ENCODE measurements at regions not wholly inside any gene's neighbourhood (a gene's known extent, or its start where the extent isn't known, plus 50 kb on each side); places are given as distances from the start of the nearest gene placed in this dataset.

DNA sequence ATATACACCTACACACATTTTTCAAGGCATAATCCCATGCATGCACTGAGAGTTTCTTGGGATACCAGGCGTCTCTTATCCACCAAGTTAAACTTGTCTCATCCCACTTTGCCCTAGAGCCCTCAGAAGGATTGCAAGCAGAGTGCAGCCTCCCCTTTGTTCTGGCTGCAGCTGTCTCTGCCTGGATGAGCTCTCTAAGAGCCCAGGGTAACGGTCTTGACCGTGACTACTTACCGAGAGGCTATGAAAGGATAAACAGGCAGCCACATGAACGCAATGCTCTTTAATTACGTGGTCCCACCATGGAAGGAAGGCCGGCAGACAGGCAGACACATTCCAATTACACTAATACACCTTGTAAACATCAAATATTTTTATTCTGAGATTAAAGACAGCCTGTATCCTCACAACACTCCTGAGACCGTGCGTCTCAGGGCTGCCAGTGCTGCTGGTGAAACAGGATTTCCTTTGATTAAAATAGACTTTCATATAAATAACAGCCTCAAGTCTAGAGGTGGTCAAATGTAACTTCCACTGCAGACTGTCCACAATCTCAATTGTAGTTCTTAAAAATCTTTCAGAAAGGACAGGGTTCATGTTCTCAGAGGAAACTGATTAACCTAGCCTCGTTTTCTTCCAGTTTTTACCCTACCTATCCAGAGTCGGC lies 210.0 kb upstream of the PRDM1 start:
- Histone ChIP-seq H3K36me3 (ENCODE audit: control insufficient read depth in 2 of 2, extremely low read depth in 1 of 2, insufficient read depth in 2 of 2, low read length in 2 of 2) (no peaks in the 10 kb centered on the region), H3K79me2 (ENCODE audit: control insufficient read depth, insufficient read depth, low read length) (no peaks in the 10 kb centered on the region), H3K9me1 (replicated peaks; ENCODE audit: control insufficient read depth, extremely low read depth, insufficient read depth, low read length) (no peaks in the 10 kb centered on the region), H3K9ac (replicated peaks; ENCODE audit: extremely low read depth, insufficient read depth, low read length) (no peak overlapping the region), H3K27me3 (ENCODE audit: control insufficient read depth in 2 of 2, insufficient read depth in 2 of 2, low read length in 2 of 2) (no peaks in the 10 kb centered on the region), H3K9me3 (replicated peaks; ENCODE audit: control insufficient read depth, insufficient read depth, low read length) (no peaks in the 10 kb centered on the region), H3K27ac (ENCODE audit: insufficient read depth, low read depth, low read length) (no peak overlapping the region), H3K4me1 (ENCODE audit: control insufficient read depth, extremely low read depth, insufficient read depth, low read length) (no peaks in the 10 kb centered on the region), H2AFZ (ENCODE audit: low read depth, low read length) (no peak overlapping the region), H3K4me3 (replicated peaks in 1 of 3; ENCODE audit: insufficient read depth in 1 of 3, low read depth in 1 of 3, low read length in 3 of 3) (no peak overlapping the region), H4K20me1 (replicated peaks; ENCODE audit: control insufficient read depth, extremely low read depth, insufficient read depth, low read length) (no peaks in the 10 kb centered on the region), H3K4me2 (ENCODE audit: insufficient read depth, low read length) (no peak overlapping the region)
- FAIRE-seq (no peak), DNase-seq (ENCODE audit: low read depth, low spot score) (no peak)
- dilution Hi-C loops (cut with MboI; ENCODE audit: extremely low pct_ligation_motif_present, low sequenced_read_pairs) = no loop called here
- ChIA-PET CTCF (no interaction called here), POLR2A (no interaction called here)
- no peak for TF ChIP-seq GATA2 (IDR thresholded peaks at IDR 0.05; ENCODE audit: insufficient read depth, insufficient read length, low read depth, low read length)
- no peak for TF ChIP-seq POLR2AphosphoS5 (IDR thresholded peaks at IDR 0.05; ENCODE audit: insufficient read depth, low read depth, low read length)
- no peak for TF ChIP-seq EZH2 (IDR thresholded peaks at IDR 0.05; ENCODE audit: borderline replicate concordance, low read depth, low read length, severe bottlenecking)
- no TSS peak for BruUV-seq (replicated peaks)
- intact Hi-C loops (cut with micrococcal nuclease) = loop anchor here (5.0 kb wide), 1 partner anchor 226 kb away; no protein-coding TSS in a partner anchor

DNA sequence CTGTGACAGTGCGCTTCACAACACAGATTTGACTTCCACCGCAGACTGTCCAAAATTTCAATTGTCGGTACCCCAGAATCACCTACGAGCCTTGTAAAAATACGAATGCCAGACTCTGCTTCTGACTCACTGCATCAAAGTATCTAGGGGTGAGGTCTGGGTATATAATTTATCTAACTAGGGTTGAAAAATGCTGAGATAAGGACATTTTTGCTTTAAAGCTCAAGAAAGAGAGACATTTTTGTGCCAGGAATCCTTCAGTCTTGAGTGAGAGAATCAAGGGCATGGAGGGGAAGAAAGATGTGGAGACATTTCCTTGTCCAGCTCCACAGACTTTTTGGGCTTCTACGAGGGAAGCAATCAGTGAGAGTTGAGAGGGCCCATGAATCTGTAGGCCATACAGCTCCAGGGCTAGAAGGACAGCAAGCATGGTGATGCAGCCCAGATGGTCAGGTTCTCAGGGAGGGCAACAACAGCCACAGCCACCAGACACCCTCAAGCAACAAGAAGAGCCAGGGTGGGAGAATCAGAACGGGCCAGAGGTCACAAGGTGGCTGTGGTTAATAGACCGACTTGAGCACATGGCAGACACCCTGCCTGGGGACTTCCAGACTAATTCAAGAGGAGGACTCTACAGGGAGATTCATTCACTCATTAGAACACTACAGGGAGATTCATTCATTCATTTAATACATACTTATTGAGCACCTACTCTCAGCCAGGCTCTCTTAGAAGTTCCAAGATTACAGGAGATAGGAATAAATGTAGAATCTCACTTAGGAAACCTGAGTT lies 211.1 kb upstream of the PRDM1 start:
- no peaks in the 10 kb centered on the region for H3K4me1 ChIP-seq (ENCODE audit: control insufficient read depth, extremely low read depth, insufficient read depth, low read length)
- no TSS peak for BruUV-seq (replicated peaks)

More for the DNA sequence above, 211.1 kb upstream of the PRDM1 start:
- Histone ChIP-seq H3K36me3 (ENCODE audit: control insufficient read depth in 2 of 2, extremely low read depth in 1 of 2, insufficient read depth in 2 of 2, low read length in 2 of 2) (no peaks in the 10 kb centered on the region), H3K4me2 (ENCODE audit: insufficient read depth, low read length) (no peak overlapping the region), H2AFZ (ENCODE audit: low read depth, low read length) (no peak overlapping the region), H3K9ac (replicated peaks; ENCODE audit: extremely low read depth, insufficient read depth, low read length) (no peak overlapping the region), H3K27me3 (ENCODE audit: control insufficient read depth in 2 of 2, insufficient read depth in 2 of 2, low read length in 2 of 2) (no peaks in the 10 kb centered on the region), H3K9me3 (replicated peaks; ENCODE audit: control insufficient read depth, insufficient read depth, low read length) (no peaks in the 10 kb centered on the region), H3K4me3 (replicated peaks in 1 of 3; ENCODE audit: insufficient read depth in 1 of 3, low read depth in 1 of 3, low read length in 3 of 3) (no peak overlapping the region), H3K9me1 (replicated peaks; ENCODE audit: control insufficient read depth, extremely low read depth, insufficient read depth, low read length) (no peaks in the 10 kb centered on the region), H4K20me1 (replicated peaks; ENCODE audit: control insufficient read depth, extremely low read depth, insufficient read depth, low read length) (no peaks in the 10 kb centered on the region), H3K79me2 (ENCODE audit: control insufficient read depth, insufficient read depth, low read length) (no peaks in the 10 kb centered on the region), H3K27ac (ENCODE audit: insufficient read depth, low read depth, low read length) (no peak overlapping the region)
- DNase-seq (ENCODE audit: low read depth, low spot score) = no peak
- no peak for FAIRE-seq
- TF ChIP-seq POLR2AphosphoS5 (IDR thresholded peaks at IDR 0.05; ENCODE audit: insufficient read depth, low read depth, low read length) = no peak
- TF ChIP-seq POLR2A (IDR thresholded peaks at IDR 0.05; ENCODE audit: low read depth, low read length) = no peak
- no peak for TF ChIP-seq GATA2 (IDR thresholded peaks at IDR 0.05; ENCODE audit: insufficient read depth, insufficient read length, low read depth, low read length)
- no peak for TF ChIP-seq CTCF (IDR thresholded peaks at IDR 0.05; ENCODE audit: extremely low read depth in 1 of 2, insufficient read depth in 1 of 2, low read depth in 1 of 2, low read length in 2 of 2)
- TF ChIP-seq JUN (IDR thresholded peaks at IDR 0.05; ENCODE audit: borderline replicate concordance, insufficient read depth, insufficient read length, low read depth) = no peak
- no peak for TF ChIP-seq FOS (IDR thresholded peaks at IDR 0.05; ENCODE audit: borderline replicate concordance, insufficient read depth, low read length)
- TF ChIP-seq MYC (IDR thresholded peaks at IDR 0.05; ENCODE audit: low read depth, low read length) = no peak
- no peak for TF ChIP-seq EZH2 (IDR thresholded peaks at IDR 0.05; ENCODE audit: borderline replicate concordance, low read depth, low read length, severe bottlenecking)
- TF ChIP-seq, protein P1, sequence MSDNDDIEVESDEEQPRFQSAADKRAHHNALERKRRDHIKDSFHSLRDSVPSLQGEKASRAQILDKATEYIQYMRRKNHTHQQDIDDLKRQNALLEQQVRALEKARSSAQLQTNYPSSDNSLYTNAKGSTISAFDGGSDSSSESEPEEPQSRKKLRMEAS (IDR thresholded peaks at IDR 0.05; ENCODE audit: insufficient read depth, insufficient read length) = no peak
- intact Hi-C loops (cut with micrococcal nuclease) (loop anchor here (5.0 kb wide), 1 partner anchor 227 kb away; no protein-coding TSS in a partner anchor), dilution Hi-C loops (cut with MboI; ENCODE audit: extremely low pct_ligation_motif_present, low sequenced_read_pairs) (no loop called here)
- ChIA-PET CTCF (no interaction called here), POLR2A (no interaction called here)
